CD4-positive, alpha-beta T cell (primary cell): ENCODE measurements at regions not wholly inside any gene's neighbourhood (a gene's known extent, or its start where the extent isn't known, plus 50 kb on each side); places are given as distances from the start of the nearest gene placed in this dataset.

ENCODE experiments used
- ATAC-seq: fragments of 200-7000 bp; cut with Tn5 transposase; one replicate; pipeline ENCODE4 v1.10.0; 2022; ENCODE audit warnings: mild to moderate bottlenecking; ENCODE audit not compliant: poor library complexity
- CTCF ChIA-PET: fragments of 350-600 bp; sonication (Branson Sonifier 250); formaldehyde crosslinking; loops from one replicate; lab custom pipeline; 2021; ENCODE audit warnings: antibody characterized with exemption, inconsistent platforms; lab: Charles Lee
- POLR2A ChIA-PET: fragments of 350-600 bp; sonication (Branson Sonifier 250); formaldehyde crosslinking; loops from one replicate; lab custom pipeline; 2021; ENCODE audit warnings: antibody characterized with exemption, inconsistent platforms; lab: Charles Lee
- DNase-seq, 14 experiments: peaks; one replicate each; pipeline ENCODE4 v3.0.0-alpha.2; 2013 to 2020; ENCODE audit warnings: mixed read lengths in 2 of 14
- H3K27ac ChIP-seq, 2 donors: one replicate each; pipeline versions ENCODE4 v1.5.1 to v1.7.0; 2013; ENCODE audit warnings: low read length in 2 of 2, low read depth in 1 of 2, mild to moderate bottlenecking in 1 of 2
- H3K27me3 ChIP-seq, 2 experiments: 1 replicate in 1 of 2; 2 replicates in 1 of 2; pipeline versions ENCODE4 v1.6.1 to v1.7.0; 2013; ENCODE audit warnings: low read length in 2 of 2, control low read depth in 1 of 2, mild to moderate bottlenecking in 1 of 2, moderate library complexity in 1 of 2; ENCODE audit not compliant: insufficient read depth in 2 of 2, control insufficient read depth in 1 of 2
- H3K36me3 ChIP-seq: one replicate; pipeline ENCODE4 v1.6.1; 2013; ENCODE audit warnings: low read length, control low read depth; ENCODE audit not compliant: insufficient read depth
- H3K4me1 ChIP-seq: one replicate; pipeline ENCODE4 v1.6.1; 2013; ENCODE audit warnings: low read length, control low read depth; ENCODE audit not compliant: insufficient read depth
- H3K4me3 ChIP-seq: one replicate; pipeline ENCODE4 v1.5.1; 2013; ENCODE audit warnings: mild to moderate bottlenecking, low read length, moderate library complexity
- H3K9me3 ChIP-seq, 2 experiments: 1 replicate in 1 of 2; 2 replicates in 1 of 2; pipeline versions ENCODE4 v1.6.1 to v1.7.0; 2013; ENCODE audit warnings: low read length in 2 of 2, mild to moderate bottlenecking in 2 of 2, control low read depth in 1 of 2, moderate library complexity in 1 of 2; ENCODE audit not compliant: control insufficient read depth in 1 of 2, insufficient read depth in 1 of 2
- H3K27ac Mint-ChIP-seq: one replicate; pipeline ENCODE4 v1.8.0; 2020; ENCODE audit warnings: mixed read lengths
- H3K27me3 Mint-ChIP-seq: one replicate; pipeline ENCODE4 v1.8.0; 2021; ENCODE audit warnings: mixed read lengths
- H3K36me3 Mint-ChIP-seq: one replicate; pipeline ENCODE4 v1.8.0; 2021; ENCODE audit warnings: low read depth, mixed read lengths
- H3K4me1 Mint-ChIP-seq: one replicate; pipeline ENCODE4 v1.8.0; 2021; ENCODE audit warnings: low read depth, mixed read lengths
- H3K4me3 Mint-ChIP-seq: one replicate; pipeline ENCODE4 v1.8.0; 2020; ENCODE audit warnings: mild to moderate bottlenecking, mixed read lengths
- H3K9me3 Mint-ChIP-seq: one replicate; pipeline ENCODE4 v1.8.0; 2020; ENCODE audit warnings: mixed read lengths
- intact Hi-C, 2 experiments: fragments of 100-400 bp; cut with DNase I in 1 of 2; cut with micrococcal nuclease in 1 of 2; formaldehyde crosslinking; loops; one replicate each; pipeline versions ENCODE4 v1.15.1 to v1.9.0; 2023 to 2025; cut with DNase I, micrococcal nuclease
- TF ChIP-seq, protein P1 (sequence below): fragments of 200-600 bp; IDR thresholded peaks from one replicate; pipeline ENCODE4 v1.8.0; 2022; ENCODE audit warnings: antibody characterized with exemption, mild to moderate bottlenecking

DNA sequence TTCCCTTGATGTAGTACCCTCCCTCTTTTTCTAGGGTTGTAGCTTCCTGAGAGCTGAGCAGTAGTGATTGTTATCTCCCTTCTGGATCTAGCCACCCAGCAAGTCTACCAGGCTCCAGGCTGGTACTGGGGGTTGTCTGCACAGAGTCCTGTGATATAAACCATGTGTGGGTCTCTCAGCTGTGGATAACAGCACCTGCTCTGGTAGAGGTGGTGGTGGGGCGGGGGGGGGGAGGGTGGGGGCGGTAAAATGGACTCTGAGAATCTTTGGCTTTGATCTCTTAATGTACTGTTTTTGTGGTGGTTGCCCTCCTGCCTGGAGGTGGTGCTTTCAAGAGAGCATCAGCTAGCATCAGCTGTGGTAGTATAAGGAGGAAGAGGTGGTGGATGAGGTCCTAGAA lies 302.0 kb upstream of the CHRM2 start:
- ChIA-PET CTCF (no interaction called here), POLR2A (no interaction called here)
- no peak for ATAC-seq
- intact Hi-C loops, result no loop called here
- H3K4me3 Mint-ChIP-seq, result no peak overlapping the region
- H3K4me1 Mint-ChIP-seq, result no peaks in the 10 kb centered on the region
- no peaks in the 10 kb centered on the region for H3K27me3 Mint-ChIP-seq
- H3K36me3 Mint-ChIP-seq, result no peaks in the 10 kb centered on the region
- TF ChIP-seq, protein P1, sequence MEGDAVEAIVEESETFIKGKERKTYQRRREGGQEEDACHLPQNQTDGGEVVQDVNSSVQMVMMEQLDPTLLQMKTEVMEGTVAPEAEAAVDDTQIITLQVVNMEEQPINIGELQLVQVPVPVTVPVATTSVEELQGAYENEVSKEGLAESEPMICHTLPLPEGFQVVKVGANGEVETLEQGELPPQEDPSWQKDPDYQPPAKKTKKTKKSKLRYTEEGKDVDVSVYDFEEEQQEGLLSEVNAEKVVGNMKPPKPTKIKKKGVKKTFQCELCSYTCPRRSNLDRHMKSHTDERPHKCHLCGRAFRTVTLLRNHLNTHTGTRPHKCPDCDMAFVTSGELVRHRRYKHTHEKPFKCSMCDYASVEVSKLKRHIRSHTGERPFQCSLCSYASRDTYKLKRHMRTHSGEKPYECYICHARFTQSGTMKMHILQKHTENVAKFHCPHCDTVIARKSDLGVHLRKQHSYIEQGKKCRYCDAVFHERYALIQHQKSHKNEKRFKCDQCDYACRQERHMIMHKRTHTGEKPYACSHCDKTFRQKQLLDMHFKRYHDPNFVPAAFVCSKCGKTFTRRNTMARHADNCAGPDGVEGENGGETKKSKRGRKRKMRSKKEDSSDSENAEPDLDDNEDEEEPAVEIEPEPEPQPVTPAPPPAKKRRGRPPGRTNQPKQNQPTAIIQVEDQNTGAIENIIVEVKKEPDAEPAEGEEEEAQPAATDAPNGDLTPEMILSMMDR, result no peak
- Histone ChIP-seq H3K27ac (no peak overlapping the region), H3K9me3 (peaks cover 0 to 4% of the 10 kb centered on the region in 2 experiments), H3K27me3 (no peaks in the 10 kb centered on the region), H3K4me3 (no peak overlapping the region), H3K4me1 (no peaks in the 10 kb centered on the region), H3K36me3 (no peaks in the 10 kb centered on the region)
- peaks cover 9% of the 10 kb centered on the region for H3K9me3 Mint-ChIP-seq
- no peak overlapping the region for H3K27ac Mint-ChIP-seq
- DNase-seq, result no peak

DNA sequence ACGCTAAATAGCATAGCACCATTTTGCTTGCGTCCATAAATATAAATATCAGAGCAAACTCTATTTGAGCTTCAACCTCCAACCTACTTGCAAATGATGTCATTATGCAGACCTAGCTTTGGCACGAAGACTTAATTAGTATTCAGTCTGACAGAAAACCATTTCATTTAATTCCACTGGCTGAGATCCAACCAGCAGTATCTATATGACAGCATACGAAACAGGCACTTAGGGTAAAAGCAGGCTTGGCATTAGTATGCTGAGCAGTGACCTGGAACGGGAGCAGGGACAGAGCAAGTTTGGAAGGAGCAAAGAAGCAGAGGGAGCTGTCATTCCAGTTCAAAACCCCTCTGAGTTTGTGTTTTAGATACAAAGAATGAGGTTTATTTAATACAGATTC lies 312.5 kb upstream of the CHRM2 start:
- no peaks in the 10 kb centered on the region for H3K27me3 Mint-ChIP-seq
- H3K9me3 Mint-ChIP-seq, result peaks cover 12% of the 10 kb centered on the region
- TF ChIP-seq, protein P1, result no peak
- Histone ChIP-seq H3K27ac (no peak overlapping the region), H3K36me3 (no peaks in the 10 kb centered on the region), H3K4me3 (no peak overlapping the region), H3K4me1 (no peaks in the 10 kb centered on the region), H3K27me3 (no peaks in the 10 kb centered on the region), H3K9me3 (peaks cover 0 to 4% of the 10 kb centered on the region in 2 experiments)
- ATAC-seq (no peak), DNase-seq (no peak)
- no peaks in the 10 kb centered on the region for H3K36me3 Mint-ChIP-seq
- H3K4me3 Mint-ChIP-seq, result no peak overlapping the region
- intact Hi-C loops, result no loop called here
- H3K4me1 Mint-ChIP-seq, result no peaks in the 10 kb centered on the region
- no peak overlapping the region for H3K27ac Mint-ChIP-seq
- ChIA-PET CTCF (no interaction called here), POLR2A (no interaction called here)

DNA sequence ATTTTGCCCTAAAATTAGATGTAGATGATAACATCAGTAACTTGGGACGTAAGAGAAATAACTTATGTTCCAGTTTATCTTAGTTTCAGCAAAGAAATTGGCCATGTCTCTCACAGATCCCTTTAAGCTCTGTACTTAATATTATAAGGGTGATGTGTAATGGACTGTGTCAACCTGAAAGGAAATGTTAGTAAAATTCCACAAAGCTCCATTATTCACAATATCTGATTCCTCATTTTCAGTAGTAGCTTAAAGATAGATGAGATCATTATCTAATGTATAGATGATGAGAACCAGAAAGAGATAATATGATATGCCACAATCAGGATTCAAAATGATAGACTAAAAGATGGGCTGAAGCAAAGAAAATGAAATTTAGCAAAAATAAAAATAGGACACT lies 316.8 kb upstream of the CHRM2 start:
- no peaks in the 10 kb centered on the region for H3K4me1 ChIP-seq
- no peak overlapping the region for H3K27ac Mint-ChIP-seq
- no peaks in the 10 kb centered on the region for H3K4me1 Mint-ChIP-seq
- TF ChIP-seq, protein P1, result no peak
- ATAC-seq (no peak), DNase-seq (no peak)
- no peak overlapping the region for H3K4me3 ChIP-seq
- H3K36me3 ChIP-seq, result no peaks in the 10 kb centered on the region
- no peak overlapping the region for H3K4me3 Mint-ChIP-seq
- ChIA-PET POLR2A (no interaction called here), CTCF (no interaction called here)
- H3K27ac ChIP-seq, result no peak overlapping the region
- intact Hi-C loops, result no loop called here
- H3K27me3 ChIP-seq, result no peaks in the 10 kb centered on the region
- H3K9me3 Mint-ChIP-seq, result peaks cover 4% of the 10 kb centered on the region
- no peaks in the 10 kb centered on the region for H3K36me3 Mint-ChIP-seq
- no peaks in the 10 kb centered on the region for H3K9me3 ChIP-seq
- no peaks in the 10 kb centered on the region for H3K27me3 Mint-ChIP-seq
